ENCODE measurements at regions not wholly inside any gene's neighbourhood (a gene's known extent, or its start where the extent isn't known, plus 50 kb on each side); places are given as distances from the start of the nearest gene placed in this dataset.

- no peak for DNase-seq
Observed at GRCh38 chr4:110780538-110780937, 157.7 kb upstream of the PITX2 start.

- DNase-seq: no peak
Observed at GRCh38 chr4:110781944-110782343, 159.1 kb upstream of the PITX2 start.

- no peak for DNase-seq
Observed at GRCh38 chr4:110787109-110787508, 164.2 kb upstream of the PITX2 start.

- DNase-seq: no peak
Observed at GRCh38 chr4:110787707-110788106, 164.8 kb upstream of the PITX2 start.

GRCh38 chr4:110788302-110788701, 165.4 kb upstream of the PITX2 start:
- no peak for DNase-seq

- DNase-seq: no peak
Observed at GRCh38 chr4:110792036-110792435, 169.2 kb upstream of the PITX2 start.

- no peak for DNase-seq
Observed at GRCh38 chr4:110793381-110793801, 170.5 kb upstream of the PITX2 start.

GRCh38 chr4:110793890-110794554, 171.1 kb upstream of the PITX2 start:
- no peak for DNase-seq

GRCh38 chr4:110795971-110796370, 173.1 kb upstream of the PITX2 start:
- no peak for DNase-seq

- no peak for DNase-seq
Observed at GRCh38 chr4:110797486-110797885, 174.6 kb upstream of the PITX2 start.

- no peak for DNase-seq
Observed at GRCh38 chr4:110798687-110799086, 175.8 kb upstream of the PITX2 start.

- no peak for DNase-seq
Observed at GRCh38 chr4:110799211-110799610, 176.3 kb upstream of the PITX2 start.

GRCh38 chr4:110801591-110801990, 178.7 kb upstream of the PITX2 start:
- DNase-seq: no peak

GRCh38 chr4:110808351-110808878, 185.5 kb upstream of the PITX2 start:
- no peak for DNase-seq

GRCh38 chr4:110815950-110816349, 193.1 kb upstream of the PITX2 start:
- no peak for DNase-seq

- DNase-seq: no peak
Observed at GRCh38 chr4:110816367-110816766, 193.5 kb upstream of the PITX2 start.

- no peak for DNase-seq
Observed at GRCh38 chr4:110821186-110821585, 198.3 kb upstream of the PITX2 start.

- no peak for DNase-seq
Observed at GRCh38 chr4:110823251-110823650, 200.4 kb upstream of the PITX2 start.

GRCh38 chr4:110824344-110824743, 201.5 kb upstream of the PITX2 start:
- DNase-seq: no peak

- no peak for DNase-seq
Observed at GRCh38 chr4:110826656-110827055, 203.8 kb upstream of the PITX2 start.

- DNase-seq: no peak
Observed at GRCh38 chr4:110830461-110830860, 207.6 kb upstream of the PITX2 start.

- no peak for DNase-seq
Observed at GRCh38 chr4:110837896-110838450, 215.1 kb upstream of the PITX2 start.

GRCh38 chr4:110840221-110840654, 217.4 kb upstream of the PITX2 start:
- no peak for DNase-seq

- DNase-seq: no peak
Observed at GRCh38 chr4:110848787-110849186, 225.9 kb upstream of the PITX2 start.

- DNase-seq: no peak
Observed at GRCh38 chr4:110849461-110849860, 226.6 kb upstream of the PITX2 start.
